Neuronal stem cell (in vitro differentiated cells): ENCODE measurements at regions not wholly inside any gene's neighbourhood (a gene's known extent, or its start where the extent isn't known, plus 50 kb on each side); places are given as distances from the start of the nearest gene placed in this dataset.

Source experiments
- DNase-seq: peaks from one replicate; pipeline ENCODE4 v3.0.0-alpha.2; 2013; ENCODE audit warnings: low spot score
- H2AFZ ChIP-seq: one replicate; pipeline ENCODE4 v1.6.1; 2013; ENCODE audit warnings: mild to moderate bottlenecking, low read length, inconsistent platforms
- H2AK5ac ChIP-seq: 2 replicates; pipeline ENCODE4 v1.6.1; 2013; ENCODE audit warnings: low read depth, mild to moderate bottlenecking, inconsistent platforms, low read length, moderate library complexity, mixed read lengths
- H2BK120ac ChIP-seq: 2 replicates; pipeline ENCODE4 v1.6.1; 2013; ENCODE audit warnings: low read depth, mild to moderate bottlenecking, inconsistent platforms, low read length, moderate library complexity, mixed read lengths
- H2BK12ac ChIP-seq: one replicate; pipeline ENCODE4 v1.6.1; 2013; ENCODE audit warnings: low read length, inconsistent platforms
- H2BK15ac ChIP-seq: 2 replicates; pipeline ENCODE4 v1.6.1; 2013; ENCODE audit warnings: mild to moderate bottlenecking, low read length, inconsistent platforms, mixed read lengths
- H2BK5ac ChIP-seq: one replicate; pipeline ENCODE4 v1.6.1; 2013; ENCODE audit warnings: inconsistent platforms, mild to moderate bottlenecking, low read length, moderate library complexity
- H3K14ac ChIP-seq: one replicate; pipeline ENCODE4 v1.6.1; 2013; ENCODE audit warnings: low read length, inconsistent platforms
- H3K18ac ChIP-seq: 2 replicates; pipeline ENCODE4 v1.6.1; 2013; ENCODE audit warnings: low read length, inconsistent platforms
- H3K23ac ChIP-seq: 2 replicates; pipeline ENCODE4 v1.6.1; 2013; ENCODE audit warnings: low read depth, mild to moderate bottlenecking, mixed read lengths, low read length, inconsistent platforms; ENCODE audit not compliant: poor library complexity
- H3K27ac ChIP-seq: replicated peaks from 3 replicates; pipeline ENCODE4 v1.5.1; 2013; ENCODE audit warnings: low read length, inconsistent platforms
- H3K27me3 ChIP-seq, 3 experiments: 2 replicates each; pipeline ENCODE4 v1.6.1; 2013; ENCODE audit warnings: low read length in 3 of 3, mild to moderate bottlenecking in 2 of 3, inconsistent platforms in 1 of 3, low read depth in 1 of 3, mixed read lengths in 1 of 3, moderate library complexity in 1 of 3; ENCODE audit not compliant: control insufficient read depth in 3 of 3, insufficient read depth in 3 of 3
- H3K36me3 ChIP-seq, 2 donors: replicated peaks in 1 of 2; 2 replicates each; pipeline ENCODE4 v1.6.1; 2013; ENCODE audit warnings: low read length in 2 of 2; ENCODE audit not compliant: control insufficient read depth in 2 of 2, insufficient read depth in 2 of 2
- H3K4ac ChIP-seq: 2 replicates; pipeline ENCODE4 v1.6.1; 2013; ENCODE audit warnings: inconsistent platforms, mild to moderate bottlenecking, low read length, moderate library complexity
- H3K4me1 ChIP-seq, 2 donors: 1 replicate in 1 of 2; 2 replicates in 1 of 2; pipeline ENCODE4 v1.6.1; 2013; ENCODE audit warnings: low read length in 2 of 2, low read depth in 1 of 2; ENCODE audit not compliant: control insufficient read depth in 2 of 2, insufficient read depth in 1 of 2
- H3K4me2 ChIP-seq: one replicate; pipeline ENCODE4 v1.6.1; 2013; ENCODE audit warnings: mild to moderate bottlenecking, low read length, inconsistent platforms; ENCODE audit not compliant: insufficient read depth, poor library complexity, severe bottlenecking
- H3K4me3 ChIP-seq, 2 donors: 2 replicates each; pipeline ENCODE4 v1.5.1; 2013; ENCODE audit warnings: low read length in 2 of 2, mild to moderate bottlenecking in 2 of 2, inconsistent platforms in 1 of 2, moderate library complexity in 1 of 2
- H3K79me1 ChIP-seq: one replicate; pipeline ENCODE4 v1.6.1; 2013; ENCODE audit warnings: low read depth, mild to moderate bottlenecking, inconsistent platforms, low read length, moderate library complexity
- H3K9ac ChIP-seq: one replicate; pipeline ENCODE4 v1.6.1; 2013; ENCODE audit warnings: mild to moderate bottlenecking, low read depth, low read length, inconsistent platforms; ENCODE audit not compliant: poor library complexity
- H3K9me3 ChIP-seq, 2 donors: replicated peaks in 1 of 2; 2 replicates each; pipeline versions ENCODE3 to v1.6.1; 2013; ENCODE audit warnings: low read length in 2 of 2, mild to moderate bottlenecking in 2 of 2, inconsistent platforms in 1 of 2, low read depth in 1 of 2, mixed read lengths in 1 of 2, moderate library complexity in 1 of 2; ENCODE audit not compliant: control insufficient read depth in 2 of 2, insufficient read depth in 1 of 2
- H4K8ac ChIP-seq: one replicate; pipeline ENCODE4 v1.6.1; 2013; ENCODE audit warnings: low read depth, mild to moderate bottlenecking, inconsistent platforms, low read length, moderate library complexity
- H4K91ac ChIP-seq: one replicate; pipeline ENCODE4 v1.6.1; 2013; ENCODE audit warnings: low read length, low read depth, mild to moderate bottlenecking, inconsistent platforms; ENCODE audit not compliant: poor library complexity
- WGBS, 2 donors: extraction: QIAGEN DNeasy Blood & Tissue Kit; methylation state at CpG; one replicate each; pipeline ENCODE4 v1.1.7; 2013; ENCODE audit warnings: missing lambda C conversion rate in 2 of 2, mixed read lengths in 1 of 2; ENCODE audit not compliant: insufficient read length in 2 of 2, insufficient replicate concordance in 1 of 2; ENCODE audit errors: extremely low coverage in 2 of 2; 5-methylcytosine and 5-hydroxymethylcytosine counted together

DNA sequence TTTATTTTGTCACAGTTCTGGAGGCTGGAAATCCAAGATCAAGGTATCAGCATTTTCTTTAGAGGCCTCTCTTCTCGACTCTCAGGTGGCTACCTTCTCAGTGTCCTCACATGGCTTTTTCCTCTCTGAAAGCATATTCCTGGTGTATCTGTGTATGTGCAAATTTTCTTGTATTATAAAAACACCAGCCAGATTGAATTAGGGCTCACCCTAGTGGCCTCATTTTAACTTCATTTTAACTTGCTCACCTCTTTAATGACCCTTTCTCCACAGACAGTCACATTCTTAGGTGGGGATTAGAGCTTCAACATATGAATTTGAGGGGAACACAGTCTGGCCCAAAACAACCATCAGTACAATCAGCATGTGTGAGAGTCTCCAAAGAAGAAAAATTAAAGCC lies 542.4 kb upstream of the FAM241A start:
- H3K79me1 ChIP-seq: no peaks in the 10 kb centered on the region
- no CpG with 5 or more reads among the region's 1 CpG for WGBS, 2 donors
- H4K91ac ChIP-seq: no peak overlapping the region
- H3K27ac ChIP-seq: no peak overlapping the region
- H3K36me3 ChIP-seq: no peaks in the 10 kb centered on the region
- no peak overlapping the region for H2BK5ac ChIP-seq
- no peak overlapping the region for H3K4me3 ChIP-seq
- no peak overlapping the region for H2BK120ac ChIP-seq
- H3K23ac ChIP-seq: no peak overlapping the region
- no peak overlapping the region for H2BK15ac ChIP-seq
- H2BK12ac ChIP-seq: no peak overlapping the region
- no peak overlapping the region for H4K8ac ChIP-seq
- no peak overlapping the region for H3K14ac ChIP-seq
- H3K4me2 ChIP-seq: no peak overlapping the region
- H2AK5ac ChIP-seq: no peak overlapping the region
- H3K18ac ChIP-seq: no peak overlapping the region
- H2AFZ ChIP-seq: no peak overlapping the region
- no peak overlapping the region for H3K4ac ChIP-seq
- H3K9me3 ChIP-seq: no peaks in the 10 kb centered on the region
- no peak overlapping the region for H3K9ac ChIP-seq
- H3K4me1 ChIP-seq: no peaks in the 10 kb centered on the region
- DNase-seq: no peak
- peaks cover 0 to 3% (median 0%) of the 10 kb centered on the region in 3 experiments for H3K27me3 ChIP-seq

GRCh38 chr4:111605111-111605510 lies 540.1 kb upstream of the FAM241A start:
- H3K4me1 ChIP-seq: no peaks in the 10 kb centered on the region
- no peaks in the 10 kb centered on the region for H3K79me1 ChIP-seq
- no peak overlapping the region for H3K23ac ChIP-seq
- no peak overlapping the region for H2AFZ ChIP-seq
- no peak overlapping the region for H3K4me3 ChIP-seq
- no peak overlapping the region for H3K18ac ChIP-seq
- H3K27ac ChIP-seq: no peak overlapping the region
- H3K4me2 ChIP-seq: no peak overlapping the region
- no CpG with 5 or more reads among the region's 1 CpG for WGBS, 2 donors
- no peak overlapping the region for H3K9ac ChIP-seq
- no peak overlapping the region for H2AK5ac ChIP-seq
- H3K14ac ChIP-seq: no peak overlapping the region
- H3K27me3 ChIP-seq: peaks cover 0 to 3% (median 0%) of the 10 kb centered on the region in 3 experiments
- H4K91ac ChIP-seq: no peak overlapping the region
- no peak overlapping the region for H2BK15ac ChIP-seq
- no peaks in the 10 kb centered on the region for H3K36me3 ChIP-seq
- DNase-seq: no peak
- no peak overlapping the region for H2BK120ac ChIP-seq
- no peak overlapping the region for H3K4ac ChIP-seq
- no peak overlapping the region for H2BK12ac ChIP-seq
- no peaks in the 10 kb centered on the region for H3K9me3 ChIP-seq
- no peak overlapping the region for H4K8ac ChIP-seq
- no peak overlapping the region for H2BK5ac ChIP-seq

DNA sequence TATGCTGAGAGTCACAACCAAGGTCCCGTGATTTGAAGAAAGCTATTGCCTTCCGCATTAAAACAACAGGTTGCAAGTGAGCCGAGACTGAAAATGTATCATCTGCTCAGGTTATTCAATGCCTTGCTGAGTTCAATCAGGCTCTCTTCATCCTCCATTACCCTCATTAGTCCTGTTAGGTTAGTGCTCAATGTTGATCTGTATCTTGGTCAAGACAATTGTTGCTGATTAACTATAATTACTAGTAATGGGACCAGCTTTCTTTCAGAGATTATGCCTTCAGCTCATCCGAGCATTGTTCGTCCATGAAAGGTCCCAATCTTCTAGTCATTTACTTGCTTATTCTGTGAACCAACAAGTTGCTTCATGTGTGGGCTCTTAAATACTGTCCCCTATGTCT lies 534.6 kb upstream of the FAM241A start:
- no peak overlapping the region for H2BK15ac ChIP-seq
- WGBS, 2 donors: no CpG with 5 or more reads among the region's 5 CpGs
- H4K91ac ChIP-seq: no peak overlapping the region
- DNase-seq: no peak
- no peak overlapping the region for H3K4me3 ChIP-seq
- no peak overlapping the region for H4K8ac ChIP-seq
- no peaks in the 10 kb centered on the region for H3K79me1 ChIP-seq
- H2AFZ ChIP-seq: no peak overlapping the region
- no peak overlapping the region for H3K4ac ChIP-seq
- no peak overlapping the region for H3K9ac ChIP-seq
- H2BK12ac ChIP-seq: no peak overlapping the region
- no peaks in the 10 kb centered on the region for H3K9me3 ChIP-seq
- no peak overlapping the region for H2BK120ac ChIP-seq
- H3K27me3 ChIP-seq: no peaks in the 10 kb centered on the region
- no peak overlapping the region for H3K4me2 ChIP-seq
- no peak overlapping the region for H3K14ac ChIP-seq
- H2AK5ac ChIP-seq: no peak overlapping the region
- no peak overlapping the region for H3K27ac ChIP-seq
- no peak overlapping the region for H3K18ac ChIP-seq
- no peaks in the 10 kb centered on the region for H3K36me3 ChIP-seq
- H2BK5ac ChIP-seq: no peak overlapping the region
- no peaks in the 10 kb centered on the region for H3K4me1 ChIP-seq
- H3K23ac ChIP-seq: no peak overlapping the region

DNA sequence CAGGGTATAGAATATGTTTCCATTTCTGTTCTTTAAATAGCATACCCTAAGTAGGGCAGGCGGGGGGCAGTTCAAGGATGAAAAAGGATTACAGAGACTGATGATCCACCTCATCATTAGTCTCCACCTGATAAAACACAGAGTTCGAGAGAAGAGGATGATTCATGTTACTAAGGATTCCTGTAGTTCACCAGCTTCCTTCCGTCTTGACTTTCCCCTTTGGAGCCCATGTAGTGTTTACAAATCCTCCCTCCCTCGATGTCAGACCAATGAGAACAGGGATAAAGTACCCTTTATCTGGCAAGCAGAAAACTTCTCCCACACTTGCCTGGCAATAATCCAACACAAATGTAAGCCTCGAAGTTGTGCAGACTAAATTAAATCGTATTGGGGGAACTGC lies 526.3 kb upstream of the FAM241A start:
- no peak for DNase-seq
- Histone ChIP-seq H3K4me3 (no peak overlapping the region), H3K4me2 (no peak overlapping the region), H3K36me3 (no peaks in the 10 kb centered on the region), H3K4ac (no peak overlapping the region), H2AFZ (no peak overlapping the region), H3K4me1 (no peaks in the 10 kb centered on the region), H3K14ac (no peak overlapping the region), H3K9me3 (no peaks in the 10 kb centered on the region), H3K18ac (no peak overlapping the region), H4K8ac (no peak overlapping the region), H2BK5ac (no peak overlapping the region), H2AK5ac (no peak overlapping the region), H3K23ac (no peak overlapping the region), H3K79me1 (no peaks in the 10 kb centered on the region), H2BK12ac (no peak overlapping the region), H3K27me3 (no peaks in the 10 kb centered on the region), H2BK120ac (no peak overlapping the region), H4K91ac (no peak overlapping the region), H3K9ac (no peak overlapping the region), H2BK15ac (no peak overlapping the region), H3K27ac (no peak overlapping the region)
- no CpG with 5 or more reads among the region's 6 CpGs for WGBS, 2 donors
